Adrenal gland (tissue), 5 donors: ENCODE measurements at regions not wholly inside any gene's neighbourhood (a gene's known extent, or its start where the extent isn't known, plus 50 kb on each side); places are given as distances from the start of the nearest gene placed in this dataset.

Experiments used
- CTCF ChIP-seq, 6 experiments: fragments of 450-650 bp in 4 of 6; fragments of 200-600 bp in 2 of 6; sonication (generic) in 1 of 6; IDR thresholded peaks; 1 replicate in 5 of 6; 2 replicates in 1 of 6; pipeline versions ENCODE4 v1.5.1 to v1.8.0; 2016 to 2021; ENCODE audit warnings: antibody characterized with exemption in 6 of 6, mild to moderate bottlenecking in 2 of 6, moderate library complexity in 1 of 6
- POLR2A ChIP-seq, 2 donors: fragments of 450-650 bp; IDR thresholded peaks; one replicate each; pipeline ENCODE4 v1.6.1; 2017; ENCODE audit warnings: antibody characterized with exemption in 2 of 2, mild to moderate bottlenecking in 2 of 2, moderate library complexity in 1 of 2
- donor health status: DM: no; HTN: no; CAD: no.

- TF ChIP-seq CTCF (IDR thresholded peaks at IDR 0.05): no peak
- TF ChIP-seq POLR2A (IDR thresholded peaks at IDR 0.05): no peak
These were observed 251.9 kb upstream of the LRRC7 start for GRCh38 chr1:69315823-69316222.
